HEK293T (cell line): ENCODE measurements at regions not wholly inside any gene's neighbourhood (a gene's known extent, or its start where the extent isn't known, plus 50 kb on each side); places are given as distances from the start of the nearest gene placed in this dataset.

Experiments used
- CTCF ChIA-PET: fragments of 350-600 bp; formaldehyde crosslinking; extraction: SDS; loops from one replicate; lab custom pipeline; 2021; ENCODE audit warnings: antibody characterized with exemption, inconsistent platforms; lab: Yijun Ruan, JAX
- POLR2A ChIA-PET: fragments of 350-600 bp; formaldehyde crosslinking; extraction: SDS; loops from one replicate; lab custom pipeline; 2020; ENCODE audit warnings: antibody characterized with exemption, inconsistent platforms; lab: Yijun Ruan, JAX
- DNase-seq: peaks from one replicate; pipeline ENCODE4 v3.0.0; 2012; ENCODE audit warnings: mixed read lengths; ENCODE audit errors: extremely low spot score
- ARNT ChIP-seq: fragments of 450-650 bp; IDR thresholded peaks from 2 replicates; pipeline ENCODE4 v1.6.1; 2017; ENCODE audit warnings: mild to moderate bottlenecking
- BHLHE40 ChIP-seq: fragments of 450-650 bp; IDR thresholded peaks from 2 replicates; pipeline ENCODE4 v1.6.1; 2016; ENCODE audit warnings: mild to moderate bottlenecking, moderate library complexity, borderline replicate concordance
- CTBP1 ChIP-seq: fragments of 450-650 bp; IDR thresholded peaks from 2 replicates; pipeline ENCODE4 v1.6.1; 2016; ENCODE audit warnings: borderline replicate concordance
- ELF4 ChIP-seq: fragments of 450-650 bp; IDR thresholded peaks from 2 replicates; pipeline ENCODE4 v1.6.1; 2017; ENCODE audit warnings: antibody characterized with exemption
- FOXA1 ChIP-seq: fragments of 450-650 bp; IDR thresholded peaks from 2 replicates; pipeline ENCODE4 v1.6.1; 2016; ENCODE audit warnings: mild to moderate bottlenecking
- FOXK2 ChIP-seq: fragments of 450-650 bp; IDR thresholded peaks from 2 replicates; pipeline ENCODE4 v1.6.1; 2016; ENCODE audit warnings: mild to moderate bottlenecking
- FOXM1 ChIP-seq: fragments of 450-650 bp; IDR thresholded peaks from 2 replicates; pipeline ENCODE4 v1.6.1; 2017; ENCODE audit warnings: mild to moderate bottlenecking, borderline replicate concordance
- HDGF ChIP-seq: fragments of 450-650 bp; IDR thresholded peaks from 2 replicates; pipeline ENCODE4 v1.6.1; 2017; ENCODE audit warnings: antibody characterized with exemption, borderline replicate concordance
- L3MBTL2 ChIP-seq: fragments of 450-650 bp; conservative IDR thresholded peaks from 2 replicates; pipeline ENCODE4 v1.6.1; 2016; ENCODE audit warnings: mild to moderate bottlenecking
- LEF1 ChIP-seq: fragments of 450-650 bp; IDR thresholded peaks from 2 replicates; pipeline ENCODE4 v1.6.1; 2017; ENCODE audit warnings: mild to moderate bottlenecking, borderline replicate concordance
- NFRKB ChIP-seq: fragments of 450-650 bp; IDR thresholded peaks from 2 replicates; pipeline ENCODE4 v1.6.1; 2016; ENCODE audit warnings: mild to moderate bottlenecking, moderate library complexity
- PKNOX1 ChIP-seq: fragments of 450-650 bp; IDR thresholded peaks from 2 replicates; pipeline ENCODE4 v1.6.1; 2016
- SP1 ChIP-seq: fragments of 450-650 bp; IDR thresholded peaks from 2 replicates; pipeline ENCODE4 v1.6.1; 2017
- SUZ12 ChIP-seq: fragments of 450-650 bp; IDR thresholded peaks from 2 replicates; pipeline ENCODE4 v1.6.1; 2016; ENCODE audit warnings: mild to moderate bottlenecking
- TARDBP ChIP-seq: fragments of 450-650 bp; IDR thresholded peaks from 2 replicates; pipeline ENCODE4 v1.6.1; 2016
- ZNF384 ChIP-seq: fragments of 450-650 bp; IDR thresholded peaks from 2 replicates; pipeline ENCODE4 v1.6.1; 2016

GRCh38 chr9:82152181-82152580 lies 163.6 kb downstream of the SPATA31D1 start:
- POLR2A ChIA-PET = no interaction called here
- CTCF ChIA-PET = interaction anchor here (0.7 kb wide), 1 partner anchor 1786 kb away, joined by 3 read pairs; no protein-coding TSS in a partner anchor
- TF ChIP-seq LEF1 = no peak
- TF ChIP-seq ZNF384 = no peak
- TF ChIP-seq ELF4 = no peak
- no peak for TF ChIP-seq FOXK2
- TF ChIP-seq BHLHE40 = no peak
- no peak for TF ChIP-seq FOXM1
- no peak for TF ChIP-seq HDGF
- no peak for TF ChIP-seq SUZ12
- TF ChIP-seq SP1 = no peak
- TF ChIP-seq L3MBTL2 = no peak
- TF ChIP-seq CTBP1 = no peak
- TF ChIP-seq NFRKB = no peak
- TF ChIP-seq TARDBP = no peak
- no peak for TF ChIP-seq FOXA1
- TF ChIP-seq ARNT = no peak
- no peak for TF ChIP-seq PKNOX1
- DNase-seq = no peak

DNA sequence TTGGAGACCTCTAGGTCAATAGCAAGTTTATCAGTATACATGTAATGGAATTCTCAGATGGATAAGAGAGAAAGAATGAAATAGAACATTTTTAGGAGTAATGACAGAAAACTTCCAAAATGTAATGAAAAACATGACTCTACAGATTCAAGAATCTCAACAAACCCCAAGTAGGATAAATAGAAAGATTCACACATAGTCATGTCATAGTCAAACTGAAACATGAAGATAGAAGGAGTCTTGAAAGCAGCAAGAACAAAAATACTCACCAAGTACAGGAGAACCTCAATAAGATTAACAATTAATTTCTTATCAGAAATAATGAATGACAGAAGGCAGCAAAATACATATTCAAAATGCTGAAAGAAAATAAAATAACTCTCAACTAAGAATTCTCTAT lies 164.5 kb downstream of the SPATA31D1 start:
- CTCF ChIA-PET = no interaction called here
- TF ChIP-seq NFRKB (no peak), TARDBP (no peak), SUZ12 (no peak), ZNF384 (no peak), SP1 (no peak), FOXA1 (no peak), L3MBTL2 (no peak), PKNOX1 (no peak), BHLHE40 (no peak), HDGF (no peak), ARNT (no peak), FOXK2 (no peak)
- DNase-seq = no peak
- POLR2A ChIA-PET = no interaction called here

DNA sequence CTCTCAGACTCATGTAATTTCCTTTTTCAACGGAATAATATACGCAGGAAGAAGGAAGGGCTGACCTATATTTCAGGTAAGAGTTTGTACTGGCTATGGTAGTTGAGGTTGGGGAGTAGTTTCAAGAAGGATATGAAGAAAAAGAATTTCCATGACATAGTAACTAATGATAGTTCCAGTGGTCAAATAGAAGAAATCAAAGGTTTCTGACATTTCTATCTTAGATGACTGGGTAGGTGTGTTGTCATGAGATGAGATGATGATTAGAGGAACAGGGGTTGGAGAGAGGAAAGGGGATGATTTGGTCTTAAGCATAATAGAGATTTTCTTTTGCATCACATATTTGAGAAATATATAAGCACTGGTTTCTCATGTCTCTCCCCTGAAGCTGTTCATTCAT lies 166.0 kb downstream of the SPATA31D1 start:
- POLR2A ChIA-PET = no interaction called here
- no peak for TF ChIP-seq FOXA1
- no peak for TF ChIP-seq FOXK2
- no peak for TF ChIP-seq FOXM1
- no peak for TF ChIP-seq CTBP1
- TF ChIP-seq L3MBTL2 = no peak
- no peak for TF ChIP-seq HDGF
- TF ChIP-seq NFRKB = no peak
- TF ChIP-seq SP1 = no peak
- TF ChIP-seq LEF1 = no peak
- no peak for TF ChIP-seq ELF4
- no peak for TF ChIP-seq BHLHE40
- no peak for TF ChIP-seq SUZ12
- DNase-seq = no peak
- CTCF ChIA-PET = no interaction called here

DNA sequence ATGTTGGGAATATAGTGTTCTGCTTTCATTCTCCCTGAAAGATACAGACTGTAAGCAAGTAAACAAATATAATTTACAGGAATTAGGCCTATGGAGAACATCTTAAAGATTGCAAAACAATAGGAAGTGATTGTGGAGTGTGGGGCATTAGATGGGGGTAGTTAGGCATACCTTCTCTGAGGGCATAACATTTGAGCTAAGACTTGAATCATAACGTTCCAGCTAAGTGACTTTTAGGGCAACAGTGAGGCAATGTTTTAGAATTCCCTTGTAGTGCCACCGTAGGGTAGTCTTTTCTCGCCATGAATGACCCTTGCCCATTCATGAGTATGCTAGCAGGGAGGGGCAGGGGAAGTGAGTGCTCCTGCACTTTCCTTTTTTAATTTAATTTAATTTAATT lies 173.3 kb downstream of the SPATA31D1 start:
- CTCF ChIA-PET = no interaction called here
- no peak for DNase-seq
- TF ChIP-seq HDGF = no peak
- no peak for TF ChIP-seq ARNT
- TF ChIP-seq FOXA1 = no peak
- TF ChIP-seq TARDBP = no peak
- no peak for TF ChIP-seq FOXK2
- no peak for TF ChIP-seq SP1
- TF ChIP-seq CTBP1 = no peak
- POLR2A ChIA-PET = no interaction called here

GRCh38 chr9:82164159-82164558 lies 175.6 kb downstream of the SPATA31D1 start:
- DNase-seq = no peak
- POLR2A ChIA-PET = no interaction called here
- TF ChIP-seq FOXM1 (no peak), FOXA1 (no peak), BHLHE40 (no peak), PKNOX1 (no peak), ELF4 (no peak), NFRKB (no peak), TARDBP (no peak), CTBP1 (no peak), ZNF384 (no peak), HDGF (no peak), SUZ12 (no peak), FOXK2 (no peak), LEF1 (no peak), L3MBTL2 (no peak), SP1 (no peak), ARNT (no peak)
- CTCF ChIA-PET = no interaction called here

DNA sequence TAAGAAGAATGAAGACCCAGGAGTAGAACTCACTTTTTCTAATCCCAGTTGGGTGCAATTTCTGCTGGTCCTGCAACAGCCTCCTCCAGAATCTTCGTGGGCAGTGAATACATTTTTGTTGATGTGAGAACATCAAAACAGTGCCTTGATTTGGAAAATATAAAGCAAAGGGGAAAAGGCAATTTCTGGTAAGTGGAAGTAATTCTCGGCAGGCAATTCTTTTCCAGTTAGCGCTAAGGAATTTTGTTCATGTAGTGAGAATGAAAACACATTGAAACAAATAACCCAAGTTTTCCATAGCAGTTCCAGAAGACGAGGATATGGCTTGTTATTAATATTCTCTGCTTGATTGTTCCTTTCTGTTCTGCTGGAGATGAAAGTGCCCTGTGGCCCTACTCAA lies 178.7 kb downstream of the SPATA31D1 start:
- TF ChIP-seq L3MBTL2 (no peak), PKNOX1 (no peak), ARNT (no peak), SP1 (no peak), FOXK2 (no peak), SUZ12 (no peak), FOXM1 (no peak), NFRKB (no peak), FOXA1 (no peak), ELF4 (no peak)
- DNase-seq = no peak
- ChIA-PET POLR2A (no interaction called here), CTCF (no interaction called here)
